Astrocyte of the hippocampus (primary cell): ENCODE measurements at regions not wholly inside any gene's neighbourhood (a gene's known extent, or its start where the extent isn't known, plus 50 kb on each side); places are given as distances from the start of the nearest gene placed in this dataset.
A peak's percentile ranks its signal among the peaks of the same experiment; 100 is the strongest.
"Not testable (repeated sequence)": the region's sequence is repeated elsewhere in the genome, so short reads cannot be mapped to it uniquely, and the experiment has no call there.

Experiments
- DNase-seq: peaks from one replicate; pipeline ENCODE4 v3.0.0; 2011; ENCODE audit warnings: low read depth, low spot score

DNA sequence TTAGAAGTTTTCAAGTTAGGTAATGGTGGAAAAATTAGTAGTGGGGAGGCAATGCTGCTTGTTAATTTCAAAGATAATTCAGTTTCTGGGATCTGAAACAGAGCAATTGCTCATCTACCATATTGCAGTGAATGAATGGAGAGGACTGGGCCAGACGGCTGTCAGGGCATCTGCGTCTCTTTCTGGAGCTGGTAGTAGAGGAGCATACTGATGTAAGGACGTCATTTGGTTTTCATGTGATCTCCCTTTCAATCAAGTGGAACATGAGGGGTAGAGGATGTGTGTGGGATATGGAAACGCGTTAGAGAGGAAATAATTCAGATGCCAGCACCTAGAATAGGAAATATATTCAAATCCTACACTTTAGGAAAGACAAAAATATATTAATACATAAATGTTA is 490.3 kb downstream of the ADCYAP1 start:
- no peak for DNase-seq

GRCh38 chr18:1408376-1408775 is 503.7 kb downstream of the ADCYAP1 start:
- DNase-seq: no peak

DNA sequence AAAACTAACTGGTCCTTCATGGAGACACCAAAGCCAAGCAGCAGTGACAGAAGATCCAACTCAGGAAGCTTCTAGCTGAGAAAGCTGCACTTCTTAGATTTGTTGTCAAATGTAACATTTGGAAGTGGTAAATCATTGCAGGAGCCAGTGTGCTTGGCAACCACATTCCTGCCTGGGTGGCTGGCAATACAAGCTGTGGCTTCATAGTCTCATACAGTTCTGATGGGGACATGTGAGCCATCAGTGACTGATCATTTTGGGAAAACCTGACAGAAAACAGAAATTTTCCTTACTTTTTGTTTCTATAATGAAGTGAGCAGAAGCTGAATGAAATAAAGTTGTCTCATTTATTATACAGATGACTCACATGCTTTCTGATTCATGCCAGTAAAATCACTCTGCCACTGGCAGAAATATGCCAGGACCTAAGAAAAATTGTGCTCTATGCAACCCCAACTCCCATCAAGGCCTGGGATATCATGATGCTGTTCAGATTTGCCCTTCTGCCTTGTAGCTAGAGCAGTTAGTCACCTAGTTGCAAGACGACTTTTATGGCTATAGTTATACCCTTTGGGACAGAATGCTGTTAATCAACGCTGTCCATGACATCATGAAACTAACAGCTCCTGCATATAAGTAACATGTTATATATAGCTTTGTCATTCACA is 508.1 kb downstream of the ADCYAP1 start:
- peak; percentile 4 for DNase-seq

GRCh38 chr18:1413323-1413675 is 508.6 kb downstream of the ADCYAP1 start:
- no peak for DNase-seq

DNA sequence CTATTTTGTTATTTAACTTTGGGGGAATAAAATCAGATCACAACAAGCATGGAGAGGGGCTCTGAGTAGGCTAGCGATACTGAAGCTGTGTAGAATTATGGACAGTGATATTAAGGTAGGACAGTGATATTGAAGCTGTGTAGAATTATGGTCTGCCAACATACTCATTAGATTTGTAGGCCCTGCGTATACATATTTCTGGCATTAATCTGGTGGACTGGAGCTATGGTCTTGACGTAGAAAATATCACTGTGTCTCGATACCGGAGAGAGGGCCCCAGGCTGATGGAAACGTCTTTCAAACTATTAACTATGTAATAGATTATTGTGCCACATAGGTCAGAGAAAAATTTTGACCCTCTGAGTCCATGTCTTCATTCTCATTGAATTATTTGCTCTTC is 511.4 kb downstream of the ADCYAP1 start:
- no peak for DNase-seq

GRCh38 chr18:1421502-1421901 is 516.8 kb downstream of the ADCYAP1 start:
- DNase-seq: no peak

- no peak for DNase-seq
Measured at GRCh38 chr18:1422634-1423033, 518.0 kb downstream of the ADCYAP1 start.

DNA sequence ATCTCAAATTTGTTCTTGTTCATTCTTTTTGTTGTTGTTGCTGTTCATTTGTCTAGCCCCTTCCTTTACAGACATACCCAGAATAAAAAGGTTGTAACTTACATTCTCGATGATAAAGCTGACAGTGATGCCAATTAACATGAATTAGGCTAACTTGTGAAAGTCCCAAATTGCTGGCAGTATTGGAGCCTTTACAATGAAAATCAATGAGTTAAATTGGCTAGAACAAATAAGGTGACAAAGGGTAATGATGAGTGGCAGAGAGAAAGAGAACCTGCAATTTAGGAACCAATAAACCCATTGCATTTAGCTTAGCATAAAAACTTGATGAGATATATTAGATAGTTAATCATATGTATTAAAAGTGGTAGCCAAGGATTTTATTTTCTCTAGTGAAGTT is 521.0 kb downstream of the ADCYAP1 start:
- no peak for DNase-seq

GRCh38 chr18:1435487-1435886 is 530.8 kb downstream of the ADCYAP1 start:
- DNase-seq: no peak

DNA sequence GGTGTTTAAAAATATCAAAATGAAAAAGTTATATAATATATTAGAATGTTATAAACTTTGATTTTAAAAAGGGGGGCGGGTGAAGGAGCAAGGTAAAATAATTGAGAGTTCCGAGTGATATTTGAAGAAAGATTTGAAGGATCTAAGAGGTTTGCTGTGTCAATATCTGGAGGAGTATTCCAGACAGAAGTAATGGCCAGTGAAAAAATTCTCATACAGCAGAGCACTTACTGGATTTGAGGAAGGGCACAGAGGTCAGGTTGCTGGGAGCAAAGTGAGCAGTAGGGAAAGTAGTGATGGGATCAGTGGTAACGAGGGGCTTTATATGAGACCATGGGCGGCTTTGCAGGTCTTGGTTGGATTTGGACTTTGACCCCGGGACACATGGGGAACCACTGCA is 531.5 kb downstream of the ADCYAP1 start:
- DNase-seq: no peak

- no peak for DNase-seq
Measured at GRCh38 chr18:1438458-1438910, 533.8 kb downstream of the ADCYAP1 start.

GRCh38 chr18:1438967-1439366 is 534.3 kb downstream of the ADCYAP1 start:
- no peak for DNase-seq

DNA sequence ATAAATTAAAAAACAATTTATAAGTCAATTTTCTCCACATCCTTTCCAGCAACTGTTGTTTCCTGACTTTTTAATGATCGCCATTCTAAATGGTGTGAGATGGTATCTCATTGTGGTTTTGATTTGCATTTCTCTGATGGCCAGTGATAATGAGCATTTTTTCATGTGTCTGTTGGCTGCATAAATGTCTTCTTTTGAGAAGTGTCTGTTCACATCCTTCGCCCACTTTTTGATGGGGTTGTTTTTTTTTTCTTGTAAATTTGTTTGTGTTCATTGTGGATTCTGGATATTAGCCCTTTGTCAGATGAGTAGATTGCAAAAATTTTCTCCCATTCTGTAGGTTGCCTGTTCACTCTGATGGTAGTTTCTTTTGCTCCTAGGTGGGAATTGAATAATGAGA is 539.4 kb downstream of the ADCYAP1 start:
- DNase-seq: not testable (repeated sequence)

DNA sequence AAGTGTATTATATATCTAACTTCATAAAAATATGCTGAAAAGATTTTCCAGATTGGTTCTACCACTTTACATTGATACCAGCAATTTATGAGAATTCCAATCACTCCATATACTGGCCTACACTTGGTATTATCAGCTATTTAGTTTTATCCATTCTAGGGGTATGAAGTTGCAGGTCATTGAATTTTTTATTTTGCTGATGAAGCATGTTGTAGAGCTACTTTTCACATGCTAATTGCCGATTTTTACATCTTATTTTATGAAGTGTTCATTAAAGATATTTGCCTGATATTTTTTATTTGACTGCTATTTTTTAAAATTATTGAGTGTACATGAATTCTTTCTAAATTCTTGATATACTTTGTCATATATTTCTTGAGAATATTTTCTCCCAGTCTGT is 542.1 kb downstream of the ADCYAP1 start:
- no peak for DNase-seq

DNA sequence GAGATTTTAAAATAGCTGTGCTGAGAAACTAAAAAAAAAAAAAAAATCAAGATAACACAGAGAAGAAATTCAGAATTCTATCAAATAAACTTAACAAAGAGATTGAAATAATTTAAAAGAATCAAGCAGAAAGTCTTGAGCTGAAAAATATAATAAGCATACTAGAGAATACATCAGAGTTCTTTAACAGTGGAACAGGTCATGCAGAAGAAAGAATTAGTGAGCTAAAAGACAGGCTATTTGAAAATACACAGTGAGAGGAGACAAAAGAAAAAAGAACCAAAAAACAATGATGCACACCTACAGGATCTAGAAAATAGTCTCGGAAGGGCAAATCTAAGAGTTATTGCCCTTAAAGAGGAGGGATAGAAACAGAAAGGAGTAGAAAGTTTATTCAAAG is 548.1 kb downstream of the ADCYAP1 start:
- DNase-seq: no peak

GRCh38 chr18:1455605-1456004 is 550.9 kb downstream of the ADCYAP1 start:
- DNase-seq: no peak

- no peak for DNase-seq
Measured at GRCh38 chr18:1458547-1458946, 553.9 kb downstream of the ADCYAP1 start.

- no peak for DNase-seq
Measured at GRCh38 chr18:1463981-1464380, 559.3 kb downstream of the ADCYAP1 start.

DNA sequence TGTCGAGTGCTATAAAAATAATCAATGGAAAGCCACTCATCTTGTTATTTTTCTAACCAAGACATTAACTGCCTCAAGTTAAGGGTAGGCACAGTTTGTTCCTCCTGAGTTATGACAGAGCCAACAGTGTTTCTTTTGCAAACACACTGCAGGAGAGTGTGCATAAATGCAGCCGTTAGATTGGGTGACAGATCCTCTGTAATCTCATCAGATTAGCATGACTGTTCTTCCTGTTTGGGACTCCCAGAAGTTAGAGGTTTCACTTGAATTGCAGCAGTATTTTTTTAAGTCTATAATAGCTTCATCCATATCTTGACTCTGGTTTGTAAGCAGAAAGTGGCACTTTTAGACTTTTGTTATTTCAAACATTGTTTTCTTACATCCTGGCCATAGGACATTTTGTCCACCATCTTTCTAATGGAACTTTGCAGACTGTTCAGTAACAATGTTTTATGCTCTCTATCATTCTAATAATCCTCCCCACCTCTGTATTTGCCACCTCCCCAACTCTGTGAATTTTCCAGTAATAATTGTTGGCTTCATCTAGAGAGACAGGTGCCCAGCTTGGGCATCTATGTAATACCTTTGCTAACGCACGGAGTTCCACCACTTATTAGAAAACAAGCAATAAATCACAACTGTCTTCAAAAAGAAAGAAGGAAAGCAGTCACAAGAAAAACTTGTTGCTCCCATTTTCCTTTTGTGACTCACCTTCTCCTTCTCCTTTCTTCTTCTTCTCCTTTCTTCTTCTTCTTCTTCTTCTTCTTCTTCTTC is 560.0 kb downstream of the ADCYAP1 start:
- DNase-seq: no peak

DNA sequence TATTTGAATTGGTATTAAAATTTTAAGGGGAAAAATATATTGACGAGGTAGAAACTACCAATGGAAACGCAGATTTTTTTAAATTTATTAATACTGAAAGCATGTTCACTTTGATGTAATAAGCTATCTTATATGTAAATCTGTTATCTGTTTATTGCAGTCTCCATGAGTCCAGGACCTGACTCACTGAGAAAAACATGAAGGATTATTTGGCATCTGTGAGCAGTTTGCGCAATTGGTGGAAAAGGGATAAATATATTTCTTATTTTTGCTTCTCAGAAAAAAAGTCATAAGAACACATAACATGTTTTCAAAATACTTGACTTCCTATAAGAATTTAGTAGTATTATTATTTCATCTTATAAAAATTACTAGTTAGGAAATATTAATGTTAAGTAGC is 561.4 kb downstream of the ADCYAP1 start:
- no peak for DNase-seq

- no peak for DNase-seq
Measured at GRCh38 chr18:1467461-1467964, 562.8 kb downstream of the ADCYAP1 start.

- DNase-seq: no peak
Measured at GRCh38 chr18:1468550-1468949, 563.9 kb downstream of the ADCYAP1 start.

DNA sequence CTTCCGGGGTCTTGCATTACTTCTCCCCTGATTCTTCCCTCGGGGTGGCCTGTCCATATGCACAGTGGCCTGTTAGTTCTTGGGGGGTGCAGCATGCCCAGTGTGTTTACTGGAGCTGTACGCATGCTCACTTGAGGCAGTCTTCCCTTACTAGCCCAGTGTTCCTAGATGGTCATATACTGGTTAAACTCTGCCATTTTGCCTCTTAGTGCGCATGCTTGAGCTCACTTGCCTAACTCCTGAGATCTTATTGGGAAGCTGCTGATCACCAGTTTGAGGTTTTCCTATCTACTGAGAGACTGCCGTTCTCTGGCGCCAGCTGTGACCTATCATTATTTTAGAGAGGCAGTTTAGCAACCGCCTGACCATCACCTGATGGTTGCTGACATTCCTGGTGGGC is 571.2 kb downstream of the ADCYAP1 start:
- no peak for DNase-seq
